Memory B cell (primary cell): ENCODE measurements at regions not wholly inside any gene's neighbourhood (a gene's known extent, or its start where the extent isn't known, plus 50 kb on each side); places are given as distances from the start of the nearest gene placed in this dataset.
"Not testable (repeated sequence)": the region's sequence is repeated elsewhere in the genome, so short reads cannot be mapped to it uniquely, and the experiment has no call there.

Source experiments
- ATAC-seq: fragments of 150-1000 bp; cut with Tn5 transposase; 2 replicates; pipeline ENCODE4 v1.10.0; 2021; ENCODE audit warnings: low read depth, mild to moderate bottlenecking, moderate library complexity
- DNase-seq, 2 donors: peaks; one replicate each; pipeline ENCODE4 v3.0.0; 2022; ENCODE audit warnings: low spot score in 2 of 2
- H3K27ac Mint-ChIP-seq: one replicate; pipeline ENCODE4 v1.8.0; 2022; ENCODE audit warnings: mild to moderate bottlenecking, moderate library complexity, mixed read lengths
- H3K27me3 Mint-ChIP-seq: one replicate; pipeline ENCODE4 v1.8.0; 2022; ENCODE audit warnings: mixed read lengths
- H3K36me3 Mint-ChIP-seq: one replicate; pipeline ENCODE4 v1.8.0; 2022; ENCODE audit warnings: mild to moderate bottlenecking, mixed read lengths
- H3K4me1 Mint-ChIP-seq: one replicate; pipeline ENCODE4 v1.8.0; 2022; ENCODE audit warnings: mixed read lengths
- H3K4me3 Mint-ChIP-seq: one replicate; pipeline ENCODE4 v1.8.0; 2022; ENCODE audit warnings: mild to moderate bottlenecking, moderate library complexity, mixed read lengths
- H3K9me3 Mint-ChIP-seq: one replicate; pipeline ENCODE4 v1.8.0; 2022; ENCODE audit warnings: mixed read lengths

DNA sequence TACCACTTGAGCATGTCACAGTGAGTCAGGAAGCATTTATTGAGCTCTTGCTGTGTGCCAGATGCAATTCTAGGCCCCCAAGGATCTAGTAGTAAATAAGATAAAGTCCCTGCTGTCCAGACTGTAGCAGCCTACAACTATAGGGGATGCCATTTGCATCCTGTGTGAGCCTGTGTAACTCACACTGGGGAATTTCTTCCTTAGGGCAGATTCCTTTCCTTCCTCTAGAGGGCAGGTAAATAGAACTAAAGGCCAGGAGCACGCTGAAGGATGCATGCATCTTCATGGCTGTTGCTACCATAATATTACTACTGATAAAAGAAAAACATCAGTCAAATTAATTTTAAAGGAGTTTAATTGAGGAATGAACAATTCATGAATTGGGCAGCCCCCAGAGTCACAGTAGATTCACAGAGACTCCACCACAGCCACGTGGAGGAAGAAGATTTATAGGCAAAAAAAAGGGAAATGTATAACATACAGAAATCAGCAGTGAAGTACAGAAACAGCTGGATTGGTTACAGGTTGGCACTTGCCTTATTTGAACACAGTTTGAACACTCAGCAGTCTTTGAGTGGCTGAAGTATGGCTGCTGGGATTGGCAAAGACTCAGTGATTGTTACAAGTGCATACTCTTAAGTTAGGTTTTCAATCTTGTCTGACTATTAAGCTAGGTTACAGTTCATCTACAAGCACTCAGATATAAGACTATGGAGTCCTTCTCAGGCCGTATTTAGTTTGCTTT is 98.9 kb downstream of the ACTL7B start:
- Mint-ChIP-seq H3K27ac (no peak overlapping the region), H3K4me3 (no peak overlapping the region), H3K27me3 (peaks cover 11% of the 10 kb centered on the region), H3K4me1 (no peaks in the 10 kb centered on the region), H3K9me3 (peaks cover 7% of the 10 kb centered on the region), H3K36me3 (peaks cover 2% of the 10 kb centered on the region)
- DNase-seq = no peak
- ATAC-seq = no peak

DNA sequence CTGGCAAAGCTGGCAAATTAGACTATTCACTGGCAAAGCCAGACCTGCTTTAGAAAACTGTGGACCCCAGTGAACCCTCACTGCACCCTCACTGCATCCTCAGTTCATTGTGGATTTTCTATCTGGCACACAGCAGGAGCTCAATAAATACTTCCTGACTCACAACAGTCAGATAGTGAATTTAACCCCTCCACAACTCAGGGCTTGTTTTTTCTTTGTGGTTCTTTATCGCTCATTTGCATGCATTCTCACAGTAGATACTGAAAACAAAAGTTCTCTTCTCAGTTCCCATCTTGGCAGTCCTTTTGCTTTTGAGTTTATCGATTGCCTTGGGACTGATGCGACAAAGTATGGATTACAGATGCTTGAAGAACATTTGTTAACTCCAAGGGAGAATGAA is 99.8 kb downstream of the ACTL7B start:
- no peak for DNase-seq
- H3K27ac Mint-ChIP-seq = no peak overlapping the region
- no peak overlapping the region for H3K4me3 Mint-ChIP-seq
- H3K27me3 Mint-ChIP-seq = peaks cover 11% of the 10 kb centered on the region
- ATAC-seq = no peak
- H3K36me3 Mint-ChIP-seq = peaks cover 2% of the 10 kb centered on the region
- peaks cover 7% of the 10 kb centered on the region for H3K9me3 Mint-ChIP-seq
- H3K4me1 Mint-ChIP-seq = no peaks in the 10 kb centered on the region

DNA sequence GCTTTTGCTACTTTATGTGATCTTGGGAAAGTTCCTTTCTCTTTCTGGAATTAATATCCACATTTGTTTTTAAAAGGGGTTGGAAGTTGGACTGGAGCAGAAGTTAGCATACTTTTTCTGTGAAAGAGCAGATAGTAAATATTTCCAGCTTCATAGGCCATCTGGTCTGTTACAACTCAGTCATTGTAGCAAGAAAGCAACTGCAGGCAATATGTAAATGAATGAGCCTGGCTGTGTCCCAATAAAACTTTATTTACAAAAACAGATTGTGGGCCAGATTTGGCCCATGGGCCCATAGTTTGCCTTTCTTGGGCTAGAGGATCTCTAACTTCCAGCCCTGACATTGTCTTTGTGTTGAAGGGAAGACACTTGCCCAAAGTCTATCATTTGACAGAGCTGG is 104.4 kb downstream of the ACTL7B start:
- H3K9me3 Mint-ChIP-seq = peaks cover 7% of the 10 kb centered on the region
- no peak overlapping the region for H3K4me3 Mint-ChIP-seq
- no peak overlapping the region for H3K27ac Mint-ChIP-seq
- peaks cover 2% of the 10 kb centered on the region for H3K36me3 Mint-ChIP-seq
- DNase-seq = no peak
- ATAC-seq = no peak
- peaks cover 8% of the 10 kb centered on the region for H3K27me3 Mint-ChIP-seq
- no peaks in the 10 kb centered on the region for H3K4me1 Mint-ChIP-seq

DNA sequence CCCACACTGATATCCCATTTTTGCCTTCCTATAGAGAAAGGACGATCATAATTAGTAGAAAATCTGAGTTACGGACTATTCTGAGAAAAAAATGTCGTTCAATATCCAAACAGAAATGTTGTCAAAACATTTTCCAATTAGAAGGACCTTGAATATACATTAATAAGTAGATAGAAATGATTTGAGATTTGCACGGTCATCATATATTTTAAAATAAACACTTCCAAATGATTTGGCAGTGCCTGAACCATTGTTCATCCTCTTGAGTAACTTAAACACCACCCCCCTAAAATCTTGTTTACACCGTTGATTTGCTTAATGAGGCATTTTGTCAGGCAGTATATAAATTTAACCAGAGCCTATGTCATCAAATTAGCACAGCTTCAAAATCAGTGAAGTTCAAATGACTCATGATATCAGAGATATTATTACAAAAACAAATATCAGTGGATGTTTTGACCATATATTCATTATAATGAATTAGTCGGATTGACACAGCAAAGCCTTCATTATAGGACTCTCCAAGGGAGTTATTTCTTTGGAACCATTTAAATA is 105.0 kb downstream of the ACTL7B start:
- no peak overlapping the region for H3K27ac Mint-ChIP-seq
- peaks cover 2% of the 10 kb centered on the region for H3K36me3 Mint-ChIP-seq
- H3K4me1 Mint-ChIP-seq = no peaks in the 10 kb centered on the region
- H3K4me3 Mint-ChIP-seq = no peak overlapping the region
- ATAC-seq = no peak
- H3K9me3 Mint-ChIP-seq = peaks cover 7% of the 10 kb centered on the region
- peaks cover 8% of the 10 kb centered on the region for H3K27me3 Mint-ChIP-seq
- no peak for DNase-seq

DNA sequence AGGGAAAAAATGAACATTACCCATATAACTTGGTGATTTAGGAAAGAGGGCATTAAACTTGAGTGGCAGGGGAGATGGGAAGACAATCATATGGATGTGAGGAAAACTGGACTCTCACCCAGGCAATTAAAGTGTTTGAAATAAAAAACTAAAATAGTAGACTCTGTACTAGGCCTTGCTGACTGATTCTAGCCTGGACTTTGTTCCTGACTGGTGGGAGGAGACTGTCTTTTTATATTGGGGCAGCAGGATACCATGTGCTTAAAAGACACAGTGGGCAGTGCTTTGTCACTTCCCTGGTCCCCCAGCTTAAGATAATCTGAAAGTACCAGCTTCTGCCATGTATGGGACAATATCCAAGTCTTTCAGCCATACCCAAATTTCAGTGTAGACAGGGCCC is 107.0 kb downstream of the ACTL7B start:
- ATAC-seq (no peak), DNase-seq (no peak)
- Mint-ChIP-seq H3K27me3 (peaks cover 4% of the 10 kb centered on the region), H3K27ac (no peak overlapping the region), H3K4me3 (no peak overlapping the region), H3K36me3 (peaks cover 2% of the 10 kb centered on the region), H3K9me3 (peaks cover 3% of the 10 kb centered on the region), H3K4me1 (no peaks in the 10 kb centered on the region)

DNA sequence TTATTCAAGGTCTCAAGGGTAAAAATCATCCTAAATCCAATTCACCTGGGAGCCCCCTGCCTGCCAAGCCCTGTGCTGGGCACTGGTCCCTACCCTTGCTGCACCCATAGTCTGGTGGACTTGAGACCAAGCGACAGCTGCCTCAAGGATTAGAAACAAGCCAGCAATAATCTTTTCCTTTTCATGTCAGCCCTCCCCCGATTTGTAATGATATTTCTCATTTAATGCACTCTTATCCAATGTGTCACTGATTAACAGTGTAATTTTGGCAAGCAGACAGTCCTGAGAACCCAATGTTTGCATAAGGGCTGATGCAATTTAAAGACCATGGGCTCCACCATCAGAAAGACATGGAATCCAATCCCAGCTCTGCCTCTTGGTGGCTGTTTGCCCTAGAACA is 108.9 kb downstream of the ACTL7B start:
- DNase-seq (no peak), ATAC-seq (no peak)
- H3K4me3 Mint-ChIP-seq = no peak overlapping the region
- H3K4me1 Mint-ChIP-seq = no peaks in the 10 kb centered on the region
- no peak overlapping the region for H3K27ac Mint-ChIP-seq
- H3K27me3 Mint-ChIP-seq = peaks cover 2% of the 10 kb centered on the region
- H3K36me3 Mint-ChIP-seq = no peaks in the 10 kb centered on the region
- H3K9me3 Mint-ChIP-seq = peaks cover 3% of the 10 kb centered on the region

DNA sequence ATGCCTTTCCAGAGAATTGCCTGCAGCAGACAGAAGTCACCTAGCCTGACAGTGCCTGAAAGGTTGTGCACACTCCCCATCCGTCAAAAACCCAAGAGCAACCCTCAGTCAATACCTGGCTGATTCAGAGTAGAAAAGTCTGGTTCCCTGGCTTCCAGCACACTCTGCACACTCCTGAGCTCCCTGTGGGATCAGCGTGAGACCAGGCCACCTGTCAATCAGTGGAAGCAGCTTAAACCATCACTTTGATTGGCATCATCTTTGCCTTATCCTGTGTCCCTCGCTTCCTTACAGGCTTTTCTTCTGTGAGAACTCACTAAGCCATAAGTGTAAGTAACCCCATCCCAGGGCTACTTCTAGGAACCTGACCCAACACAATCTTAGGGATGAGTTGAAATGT is 109.8 kb downstream of the ACTL7B start:
- Mint-ChIP-seq H3K27me3 (peaks cover 2% of the 10 kb centered on the region), H3K4me3 (no peak overlapping the region), H3K36me3 (no peaks in the 10 kb centered on the region), H3K4me1 (no peaks in the 10 kb centered on the region), H3K9me3 (peaks cover 3% of the 10 kb centered on the region), H3K27ac (no peak overlapping the region)
- DNase-seq (no peak), ATAC-seq (no peak)

DNA sequence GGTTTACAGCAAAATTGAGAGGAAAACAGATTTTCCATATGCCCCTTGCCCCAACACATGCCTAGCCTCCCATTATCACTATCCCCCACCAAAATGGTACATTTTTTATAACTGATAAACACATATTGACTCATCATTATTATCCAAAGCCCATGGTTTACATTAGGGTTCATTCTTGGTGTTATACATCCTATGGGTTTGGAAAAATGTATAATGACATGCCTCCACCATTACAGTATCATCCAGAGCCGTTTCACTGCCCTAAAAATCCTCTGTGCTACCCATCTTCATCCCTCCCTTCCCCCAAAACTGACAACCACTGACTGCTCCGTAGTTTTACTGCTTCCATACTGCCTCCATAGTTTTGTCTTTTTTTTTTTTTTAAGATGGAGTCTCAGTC is 111.1 kb downstream of the ACTL7B start:
- Mint-ChIP-seq H3K9me3 (peaks cover 3% of the 10 kb centered on the region), H3K36me3 (no peaks in the 10 kb centered on the region), H3K27ac (no peak overlapping the region), H3K4me3 (no peak overlapping the region), H3K27me3 (peaks cover 2% of the 10 kb centered on the region), H3K4me1 (no peaks in the 10 kb centered on the region)
- ATAC-seq = no peak
- no peak for DNase-seq

DNA sequence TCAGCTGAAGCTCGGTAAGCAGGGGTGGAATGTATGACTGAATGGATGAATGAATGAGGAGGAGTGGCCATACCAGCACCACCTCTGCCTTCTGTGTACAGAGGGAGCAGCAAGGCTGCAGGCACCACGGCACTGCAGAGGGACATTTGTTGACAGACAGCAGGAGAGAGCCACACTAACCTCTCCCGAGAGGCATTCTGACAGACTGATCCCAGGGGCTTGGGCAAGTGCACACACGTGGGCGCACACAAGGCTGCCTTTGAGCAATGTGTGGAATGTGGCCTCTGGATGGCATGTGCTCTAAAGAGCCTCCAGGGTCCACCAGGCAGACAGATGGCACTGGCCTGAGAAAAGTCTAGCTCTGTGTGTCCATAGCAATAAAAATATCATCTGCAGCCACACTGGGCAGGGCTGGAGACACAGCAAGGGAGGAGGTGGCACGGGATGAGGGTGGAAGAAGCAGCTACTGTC is 111.8 kb downstream of the ACTL7B start:
- DNase-seq (no peak), ATAC-seq (no peak)
- Mint-ChIP-seq H3K9me3 (peaks cover 3% of the 10 kb centered on the region), H3K27me3 (peaks cover 2% of the 10 kb centered on the region), H3K4me1 (no peaks in the 10 kb centered on the region), H3K4me3 (no peak overlapping the region), H3K27ac (no peak overlapping the region), H3K36me3 (no peaks in the 10 kb centered on the region)

DNA sequence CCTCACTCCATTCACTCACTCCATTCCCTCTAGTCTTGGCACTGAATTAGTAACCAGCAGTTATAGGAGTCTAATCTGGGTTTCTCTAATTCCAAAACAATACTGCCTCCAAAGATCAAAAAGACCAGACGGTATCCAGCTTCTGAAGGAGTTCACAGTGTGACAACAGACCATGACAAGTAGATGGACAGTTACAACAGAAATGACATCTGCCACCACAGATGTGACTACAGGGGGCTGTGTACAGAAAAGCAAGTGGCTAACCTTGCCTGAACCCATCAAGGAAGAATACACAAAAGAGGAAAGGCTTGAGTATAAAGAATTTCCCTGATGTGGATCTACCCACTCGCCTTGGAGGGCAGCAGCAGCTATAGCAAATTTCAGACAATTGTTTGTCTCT is 112.4 kb downstream of the ACTL7B start:
- Mint-ChIP-seq H3K36me3 (no peaks in the 10 kb centered on the region), H3K27ac (no peak overlapping the region), H3K9me3 (peaks cover 3% of the 10 kb centered on the region), H3K4me3 (no peak overlapping the region), H3K27me3 (peaks cover 2% of the 10 kb centered on the region), H3K4me1 (no peaks in the 10 kb centered on the region)
- DNase-seq = no peak
- no peak for ATAC-seq

DNA sequence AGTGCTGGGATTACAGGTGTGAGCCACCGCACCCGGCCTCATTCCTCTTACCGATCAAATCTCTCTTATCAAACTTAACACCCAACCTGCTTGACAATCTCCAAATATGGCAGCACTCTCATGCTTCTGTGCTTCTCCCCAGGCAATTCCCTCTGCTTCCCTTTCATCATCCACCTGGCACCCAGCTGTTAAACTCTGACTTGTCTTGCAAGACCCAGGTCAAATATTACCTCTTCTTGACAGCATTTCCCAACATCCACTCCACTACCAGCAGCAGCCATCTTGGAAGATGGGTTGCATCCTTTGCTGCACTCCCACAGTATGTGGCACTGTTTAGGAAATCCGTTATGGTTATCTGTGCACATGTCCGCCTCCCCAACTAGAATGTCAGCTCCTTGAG is 113.6 kb downstream of the ACTL7B start:
- DNase-seq (no peak), ATAC-seq (no peak)
- Mint-ChIP-seq H3K27me3 (peaks cover 2% of the 10 kb centered on the region), H3K36me3 (no peaks in the 10 kb centered on the region), H3K9me3 (peaks cover 3% of the 10 kb centered on the region), H3K4me1 (no peaks in the 10 kb centered on the region), H3K4me3 (no peak overlapping the region), H3K27ac (no peak overlapping the region)

DNA sequence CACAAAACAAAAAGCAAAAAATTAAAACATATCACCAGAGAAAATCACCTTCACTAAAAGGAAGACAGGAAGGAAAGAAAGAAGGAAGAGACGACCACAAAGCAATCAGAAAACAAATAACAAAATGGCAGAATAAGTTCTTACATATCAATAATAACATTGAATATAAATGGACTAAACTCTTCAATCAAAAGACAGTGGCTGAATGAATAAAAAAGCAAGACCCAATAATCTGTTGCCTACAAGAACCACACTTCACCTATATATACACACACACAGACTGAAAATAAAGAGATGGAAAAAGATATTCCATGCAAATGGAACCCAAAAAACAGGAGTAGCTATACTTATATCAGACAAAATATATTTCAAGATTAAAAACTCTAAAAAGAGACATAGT is 124.5 kb downstream of the ACTL7B start:
- not testable (repeated sequence) for H3K4me3 Mint-ChIP-seq, H3K27ac Mint-ChIP-seq, H3K27me3 Mint-ChIP-seq

DNA sequence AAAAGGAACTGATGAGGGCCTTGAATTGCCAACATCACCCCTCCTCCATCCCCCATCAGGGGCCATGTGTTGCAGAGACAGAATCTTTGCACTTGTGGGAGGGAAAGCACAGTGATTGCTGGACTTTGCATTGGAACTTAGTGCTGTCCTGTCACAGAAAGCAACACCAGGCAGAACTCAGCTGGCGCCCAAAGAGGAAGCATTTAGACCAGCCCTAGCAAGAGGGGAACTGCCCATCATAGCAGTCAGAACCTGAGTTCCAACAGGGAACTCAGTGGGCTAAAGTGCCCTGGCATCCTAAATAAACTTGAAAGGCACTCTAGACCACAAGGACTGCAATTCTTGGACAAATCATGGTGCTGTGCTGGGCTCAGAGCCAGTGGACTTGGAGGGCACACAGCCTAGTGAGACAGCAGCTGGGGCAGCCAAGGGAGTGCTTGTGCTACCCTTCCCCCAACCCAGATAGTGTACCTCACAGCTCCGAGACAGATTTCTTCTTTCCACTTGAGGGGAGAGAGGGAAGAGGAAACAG is 128.1 kb downstream of the ACTL7B start:
- DNase-seq = no peak
- no peak overlapping the region for H3K27ac Mint-ChIP-seq
- no peak for ATAC-seq

More for the DNA sequence above, 124.5 kb downstream of the ACTL7B start:
- not testable (repeated sequence) for H3K36me3 Mint-ChIP-seq, H3K9me3 Mint-ChIP-seq, H3K4me1 Mint-ChIP-seq, ATAC-seq, DNase-seq

DNA sequence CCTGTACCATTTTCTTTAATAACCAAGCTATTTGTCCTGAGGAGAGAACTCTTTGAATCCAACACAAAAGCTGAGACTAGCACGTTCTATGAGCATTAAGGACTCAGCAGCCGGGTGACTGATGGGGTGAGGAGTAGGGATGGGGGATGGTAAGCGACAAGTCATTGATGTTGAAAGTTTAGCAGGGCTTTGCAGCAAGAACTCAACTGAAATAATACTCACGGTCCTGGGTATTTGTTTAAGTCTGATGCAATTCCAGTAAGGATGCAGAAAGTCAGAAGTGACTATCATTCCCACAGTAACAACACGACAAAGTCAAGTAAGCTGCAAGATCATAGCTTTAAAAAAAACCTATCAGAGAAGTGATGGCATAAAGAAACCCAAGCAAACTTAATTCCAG is 131.1 kb downstream of the ACTL7B start:
- no peak overlapping the region for H3K4me3 Mint-ChIP-seq
- no peaks in the 10 kb centered on the region for H3K36me3 Mint-ChIP-seq
- no peaks in the 10 kb centered on the region for H3K4me1 Mint-ChIP-seq
- H3K27me3 Mint-ChIP-seq = no peaks in the 10 kb centered on the region
- H3K27ac Mint-ChIP-seq = no peak overlapping the region
- DNase-seq (no peak), ATAC-seq (no peak)
- no peaks in the 10 kb centered on the region for H3K9me3 Mint-ChIP-seq

More for the DNA sequence above, 128.1 kb downstream of the ACTL7B start:
- H3K27me3 Mint-ChIP-seq = no peaks in the 10 kb centered on the region
- H3K4me3 Mint-ChIP-seq = no peak overlapping the region
- H3K4me1 Mint-ChIP-seq = no peaks in the 10 kb centered on the region
- H3K36me3 Mint-ChIP-seq = peaks cover 4% of the 10 kb centered on the region
- peaks cover 7% of the 10 kb centered on the region for H3K9me3 Mint-ChIP-seq

DNA sequence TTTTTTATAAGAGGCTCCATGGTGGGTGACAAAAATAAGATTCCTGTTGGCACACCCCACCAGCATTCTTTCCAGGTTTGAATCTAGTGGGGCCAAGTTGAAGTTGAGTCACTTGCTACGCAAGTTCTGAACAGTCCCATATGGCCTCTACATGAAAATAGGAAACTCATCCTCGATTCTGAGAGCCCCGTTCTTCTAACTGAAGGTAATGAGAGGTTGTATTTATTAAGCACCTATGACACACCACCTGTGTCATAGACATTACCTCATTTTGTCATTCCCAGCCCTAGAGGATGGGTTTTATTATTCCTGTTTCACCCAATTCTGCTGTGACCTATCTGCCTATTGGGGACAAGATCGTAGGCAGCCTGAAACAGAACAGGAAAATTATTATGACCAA is 131.7 kb downstream of the ACTL7B start:
- H3K27me3 Mint-ChIP-seq = no peaks in the 10 kb centered on the region
- H3K27ac Mint-ChIP-seq = no peak overlapping the region
- DNase-seq (no peak), ATAC-seq (no peak)
- no peaks in the 10 kb centered on the region for H3K4me1 Mint-ChIP-seq
- H3K9me3 Mint-ChIP-seq = no peaks in the 10 kb centered on the region
- no peaks in the 10 kb centered on the region for H3K36me3 Mint-ChIP-seq
- no peak overlapping the region for H3K4me3 Mint-ChIP-seq
